OCI-LY3 (cell line): ENCODE measurements at regions not wholly inside any gene's neighbourhood (a gene's known extent, or its start where the extent isn't known, plus 50 kb on each side); places are given as distances from the start of the nearest gene placed in this dataset.

Experiments
- H2AFZ ChIP-seq: fragments of 200-600, 300-600 bp; shearing (Covaris generic); 2 replicates; pipeline ENCODE4 v1.6.0; 2014; ENCODE audit warnings: antibody characterized with exemption, low read depth, low read length
- H3K27ac ChIP-seq: fragments of 200-600, 300-600 bp; sonication (generic); 2 replicates; pipeline ENCODE4 v1.5.1; 2014; ENCODE audit warnings: mild to moderate bottlenecking, low read length, moderate library complexity, mixed read lengths
- H3K27me3 ChIP-seq: fragments of 200-600, 300-600 bp; sonication (generic); 2 replicates; pipeline ENCODE4 v1.6.1; 2014; ENCODE audit warnings: low read depth, low read length, mixed read lengths
- H3K36me3 ChIP-seq: fragments of 200-600, 300-600 bp; sonication (generic); replicated peaks from 2 replicates; pipeline ENCODE3; 2014; ENCODE audit warnings: low read depth, low read length, mixed read lengths
- H3K4me1 ChIP-seq: fragments of 300-600, 200-600 bp; sonication (generic); 2 replicates; pipeline ENCODE4 v1.6.1; 2014; ENCODE audit warnings: low read length, mixed read lengths
- H3K4me2 ChIP-seq: fragments of 200-600, 300-600 bp; sonication (generic); 2 replicates; pipeline ENCODE4 v1.6.1; 2014; ENCODE audit warnings: low read length, mixed read lengths
- H3K4me3 ChIP-seq: fragments of 300-600, 200-600 bp; sonication (generic); 2 replicates; pipeline ENCODE4 v1.5.1; 2014; ENCODE audit warnings: antibody characterized with exemption, mild to moderate bottlenecking, low read length, moderate library complexity
- H3K79me2 ChIP-seq: fragments of 300-600, 200-600 bp; shearing (Covaris generic); 2 replicates; pipeline ENCODE4 v1.6.1; 2014; ENCODE audit warnings: mild to moderate bottlenecking, low read length, mixed read lengths
- H3K9ac ChIP-seq: fragments of 300-600, 200-600 bp; shearing (Covaris generic); 2 replicates; pipeline ENCODE4 v1.6.0; 2014; ENCODE audit warnings: mild to moderate bottlenecking, low read length, moderate library complexity
- H3K9me3 ChIP-seq: fragments of 200-600, 300-600 bp; shearing (Covaris generic); 2 replicates; pipeline ENCODE4 v1.6.1; 2014; ENCODE audit warnings: low read length, mixed read lengths; ENCODE audit not compliant: insufficient read depth
- H4K20me1 ChIP-seq: fragments of 200-600, 300-600 bp; sonication (generic); 2 replicates; pipeline ENCODE4 v1.6.1; 2016; ENCODE audit warnings: low read length, mixed read lengths; ENCODE audit not compliant: insufficient read depth
- CTCF ChIP-seq: fragments of 200-600, 300-600 bp; sonication (generic); IDR thresholded peaks from 2 replicates; pipeline ENCODE4 v1.5.1; 2014; ENCODE audit warnings: antibody characterized with exemption, low read length, low read depth
- EZH2phosphoT487 ChIP-seq: fragments of 200-600 bp; shearing (Covaris generic); IDR thresholded peaks from 2 replicates; pipeline ENCODE4 v1.6.1; 2018; ENCODE audit warnings: antibody characterized with exemption, mixed run types, low read depth

GRCh38 chr1:239269706-239270105, 116.7 kb upstream of the CHRM3 start:
- Histone ChIP-seq H3K27ac (no peak overlapping the region), H2AFZ (no peak overlapping the region), H3K4me2 (no peak overlapping the region), H3K9me3 (no peaks in the 10 kb centered on the region), H4K20me1 (no peaks in the 10 kb centered on the region), H3K27me3 (no peaks in the 10 kb centered on the region), H3K36me3 (no peaks in the 10 kb centered on the region), H3K79me2 (no peaks in the 10 kb centered on the region), H3K4me3 (no peak overlapping the region), H3K9ac (no peak overlapping the region), H3K4me1 (peaks cover 2% of the 10 kb centered on the region; the same call in 1 of the 2 replicates)
- TF ChIP-seq CTCF = no peak
- TF ChIP-seq EZH2phosphoT487 = no peak

- no peaks in the 10 kb centered on the region for H3K79me2 ChIP-seq
- no peaks in the 10 kb centered on the region for H3K27me3 ChIP-seq
- peaks cover 2% of the 10 kb centered on the region; the same call in 1 of the 2 replicates for H3K4me1 ChIP-seq
- H3K4me2 ChIP-seq = no peak overlapping the region
- no peak for TF ChIP-seq CTCF
- TF ChIP-seq EZH2phosphoT487 = no peak
- no peak overlapping the region for H2AFZ ChIP-seq
- H3K9me3 ChIP-seq = no peaks in the 10 kb centered on the region
- no peak overlapping the region for H3K27ac ChIP-seq
- no peak overlapping the region for H3K9ac ChIP-seq
- H4K20me1 ChIP-seq = no peaks in the 10 kb centered on the region
- H3K36me3 ChIP-seq = no peaks in the 10 kb centered on the region
- no peak overlapping the region for H3K4me3 ChIP-seq
These were observed 117.4 kb upstream of the CHRM3 start for GRCh38 chr1:239268941-239269340.

- Histone ChIP-seq H3K36me3 (no peaks in the 10 kb centered on the region), H4K20me1 (no peaks in the 10 kb centered on the region), H3K27ac (no peak overlapping the region), H3K9me3 (no peaks in the 10 kb centered on the region), H3K9ac (no peak overlapping the region), H2AFZ (no peak overlapping the region), H3K4me2 (no peak overlapping the region), H3K79me2 (no peaks in the 10 kb centered on the region), H3K4me1 (peaks cover 2% of the 10 kb centered on the region; the same call in 1 of the 2 replicates), H3K27me3 (no peaks in the 10 kb centered on the region), H3K4me3 (no peak overlapping the region)
- TF ChIP-seq EZH2phosphoT487 (no peak), CTCF (no peak)
These were observed 118.4 kb upstream of the CHRM3 start for GRCh38 chr1:239268007-239268406.

GRCh38 chr1:239263801-239264200, 122.6 kb upstream of the CHRM3 start:
- H3K79me2 ChIP-seq = no peaks in the 10 kb centered on the region
- no peaks in the 10 kb centered on the region for H3K27me3 ChIP-seq
- H3K4me3 ChIP-seq = no peak overlapping the region
- no peak overlapping the region for H2AFZ ChIP-seq
- no peaks in the 10 kb centered on the region for H3K4me1 ChIP-seq
- H4K20me1 ChIP-seq = no peaks in the 10 kb centered on the region
- no peaks in the 10 kb centered on the region for H3K36me3 ChIP-seq
- H3K9ac ChIP-seq = no peak overlapping the region
- H3K4me2 ChIP-seq = no peak overlapping the region
- H3K27ac ChIP-seq = no peak overlapping the region
- H3K9me3 ChIP-seq = no peaks in the 10 kb centered on the region
- TF ChIP-seq CTCF = no peak
